GM12878 (cell line): ENCODE measurements at regions not wholly inside any gene's neighbourhood (a gene's known extent, or its start where the extent isn't known, plus 50 kb on each side); places are given as distances from the start of the nearest gene placed in this dataset.

Source experiments
- ATAC-seq: fragments of 200-7000 bp; cut with Tn5 transposase; 3 replicates; pipeline ENCODE4 v1.9.1; 2020; ENCODE audit warnings: mild to moderate bottlenecking, moderate library complexity
- BruUV-seq: library from RNA; stranded (reverse); fragments of 400-500 nt; replicated peaks from 2 replicates; lab custom pipeline; 2021; lab: Mats Ljungman, UMichigan
- CTCF ChIA-PET: fragments of 300-600 bp; sonication (Branson Sonifier 250); formaldehyde crosslinking; extraction: SDS; loops from one replicate; lab custom pipeline; 2021; ENCODE audit warnings: inconsistent platforms; lab: Yijun Ruan, JAX
- POLR2A ChIA-PET: fragments of 350-600 bp; formaldehyde crosslinking; extraction: SDS; loops from one replicate; lab custom pipeline; 2021; ENCODE audit warnings: inconsistent platforms; lab: Charles Lee
- RAD21 ChIA-PET: fragments of 300-600 bp; sonication (Branson Sonifier 250); formaldehyde crosslinking; loops from one replicate; lab custom pipeline; 2023; ENCODE audit warnings: antibody characterized with exemption; ENCODE audit not compliant: unreplicated experiment; lab: Charles Lee
- SMC1A ChIA-PET: fragments of 300-600 bp; sonication (Branson Sonifier 250); formaldehyde crosslinking; loops from one replicate; lab custom pipeline; 2023; ENCODE audit not compliant: unreplicated experiment, uncharacterized antibody; lab: Charles Lee
- DNase-seq: peaks from one replicate; pipeline ENCODE4 v3.0.0-alpha.2; 2011; ENCODE audit warnings: low read depth, low spot score
- FAIRE-seq: peaks from 3 replicates; lab custom pipeline; 2011; peaks lifted over from hg19 to GRCh38; lab: Jason Lieb, UNC
- H2AFZ ChIP-seq: 2 replicates; pipeline ENCODE4 v1.6.0; 2011; ENCODE audit warnings: low read depth, low read length, control low read depth; ENCODE audit not compliant: control insufficient read depth
- H3K27ac ChIP-seq: 2 replicates; pipeline ENCODE4 v1.5.1; 2011; ENCODE audit warnings: control low read depth; ENCODE audit not compliant: control insufficient read depth, insufficient read depth
- H3K27me3 ChIP-seq, 2 experiments: replicated peaks in 1 of 2; 2 replicates each; pipeline versions ENCODE4 v1.6.0 to v1.6.1; 2011; ENCODE audit warnings: low read length in 1 of 2; ENCODE audit not compliant: control insufficient read depth in 2 of 2, insufficient read depth in 2 of 2
- H3K36me3 ChIP-seq, 2 experiments: 2 replicates each; pipeline ENCODE4 v1.5.1; 2011; ENCODE audit warnings: low read length in 1 of 2; ENCODE audit not compliant: control insufficient read depth in 2 of 2, insufficient read depth in 2 of 2
- H3K4me1 ChIP-seq: 2 replicates; pipeline ENCODE4 v1.6.1; 2011; ENCODE audit warnings: mild to moderate bottlenecking, low read length, moderate library complexity, mixed read lengths; ENCODE audit not compliant: control insufficient read depth, insufficient read depth
- H3K4me2 ChIP-seq: 2 replicates; pipeline ENCODE4 v1.6.0; 2011; ENCODE audit warnings: control low read depth; ENCODE audit not compliant: control insufficient read depth, insufficient read depth
- H3K4me3 ChIP-seq: fragments of 200-600 bp; sonication (generic); 2 replicates; pipeline ENCODE4 v1.5.1; 2016
- H3K79me2 ChIP-seq: 2 replicates; pipeline ENCODE4 v1.6.0; 2011; ENCODE audit warnings: low read length; ENCODE audit not compliant: control insufficient read depth, insufficient read depth
- H3K9ac ChIP-seq: 2 replicates; pipeline ENCODE4 v1.8.0; 2011; ENCODE audit warnings: low read length, control low read depth, mixed read lengths; ENCODE audit not compliant: control insufficient read depth, insufficient read depth
- H3K9me3 ChIP-seq: replicated peaks from 3 replicates; pipeline ENCODE4 v1.5.1; 2011; ENCODE audit warnings: mild to moderate bottlenecking, low read length; ENCODE audit not compliant: control insufficient read depth, insufficient read depth
- H4K20me1 ChIP-seq: 2 replicates; pipeline ENCODE4 v1.6.0; 2011; ENCODE audit not compliant: control insufficient read depth, insufficient read depth
- BACH1 ChIP-seq: fragments of 450-650 bp; IDR thresholded peaks from 2 replicates; pipeline ENCODE4 v1.6.1; 2017; ENCODE audit warnings: mild to moderate bottlenecking, borderline replicate concordance
- CREB1 ChIP-seq: IDR thresholded peaks from 2 replicates; pipeline ENCODE4 v1.6.1; 2012; ENCODE audit warnings: low read depth, mild to moderate bottlenecking, inconsistent platforms
- CTCF ChIP-seq, 3 experiments: IDR thresholded peaks in 2 of 3; conservative IDR thresholded peaks in 1 of 3; 2 replicates each; pipeline ENCODE4 v1.5.1; 2011; ENCODE audit warnings: low read depth in 3 of 3, low read length in 3 of 3, mild to moderate bottlenecking in 3 of 3, control low read depth in 2 of 3, moderate library complexity in 2 of 3, inconsistent platforms in 1 of 3, mixed read lengths in 1 of 3; ENCODE audit not compliant: control insufficient read depth in 2 of 3, insufficient read depth in 1 of 3; ENCODE audit errors: extremely low read depth in 1 of 3
- E2F8 ChIP-seq: fragments of 450-650 bp; IDR thresholded peaks from 2 replicates; pipeline ENCODE4 v1.6.1; 2018; ENCODE audit warnings: mild to moderate bottlenecking, low read depth, moderate library complexity; ENCODE audit not compliant: partially characterized antibody
- ELK1 ChIP-seq: IDR thresholded peaks from 2 replicates; pipeline ENCODE4 v1.6.1; 2012; ENCODE audit warnings: low read depth, low read length, improper control_type of control experiment
- HDAC6 ChIP-seq: fragments of 200-600 bp; sonication (generic); IDR thresholded peaks from one replicate; pipeline ENCODE4 v1.8.0; 2017; ENCODE audit warnings: antibody characterized with exemption; ENCODE audit not compliant: unreplicated experiment
- JUNB ChIP-seq: IDR thresholded peaks from 2 replicates; pipeline ENCODE4 v1.6.1; 2016; ENCODE audit warnings: antibody characterized with exemption, mild to moderate bottlenecking
- MLLT1 ChIP-seq: fragments of 450-650 bp; IDR thresholded peaks from 2 replicates; pipeline ENCODE4 v1.6.1; 2016; ENCODE audit warnings: mild to moderate bottlenecking
- RELB ChIP-seq: fragments of 450-650 bp; IDR thresholded peaks from 2 replicates; pipeline ENCODE4 v1.6.1; 2017; ENCODE audit warnings: low read depth, mild to moderate bottlenecking, moderate library complexity
- SIN3A ChIP-seq: IDR thresholded peaks from 2 replicates; pipeline ENCODE4 v1.6.1; 2012; ENCODE audit warnings: low read depth, low read length, improper control_type of control experiment
- SREBF1 ChIP-seq: IDR thresholded peaks from 2 replicates; pipeline ENCODE4 v1.6.1; 2012; ENCODE audit warnings: mild to moderate bottlenecking, low read length
- TBL1XR1 ChIP-seq: IDR thresholded peaks from 2 replicates; pipeline ENCODE4 v1.6.1; 2012; ENCODE audit warnings: low read depth, low read length, improper control_type of control experiment
- TCF7 ChIP-seq: IDR thresholded peaks from 2 replicates; pipeline ENCODE4 v1.6.1; 2014; ENCODE audit warnings: antibody characterized with exemption, borderline replicate concordance
- YY1 ChIP-seq: IDR thresholded peaks from 2 replicates; pipeline ENCODE4 v1.6.1; 2011; ENCODE audit warnings: low read depth, mild to moderate bottlenecking, low read length
- ZNF274 ChIP-seq: IDR thresholded peaks from one replicate; pipeline ENCODE4 v1.8.0; 2011; ENCODE audit not compliant: insufficient read length, insufficient read depth
- ZNF384 ChIP-seq: IDR thresholded peaks from 2 replicates; pipeline ENCODE4 v1.6.1; 2012; ENCODE audit warnings: low read depth, mild to moderate bottlenecking, low read length, improper control_type of control experiment, borderline replicate concordance
- WGBS: methylation state at CpG from one replicate; pipeline ENCODE4 v1.1.6; 2016; ENCODE audit warnings: low lambda C conversion rate; ENCODE audit not compliant: insufficient replicate concordance, insufficient coverage; ENCODE audit errors: missing lambda C conversion rate; 5-methylcytosine and 5-hydroxymethylcytosine counted together
- in situ Hi-C: fragments of 300-500 bp; cut with MboI; formaldehyde crosslinking; loops from 9 replicates; pipeline ENCODE4 v1.14.3; 2018; ENCODE audit warnings: mixed read lengths
- intact Hi-C: fragments of 100-400 bp; cut with micrococcal nuclease; formaldehyde crosslinking; loops from one replicate; pipeline ENCODE4 v1.14.2; 2022; ENCODE audit not compliant: unreplicated experiment

- no peak overlapping the region for H3K9ac ChIP-seq
- ChIA-PET POLR2A (no interaction called here), CTCF (no interaction called here), RAD21 (no interaction called here), SMC1A (no interaction called here)
- no peak for ATAC-seq
- TF ChIP-seq ELK1 (no peak), JUNB (no peak), SREBF1 (no peak), TCF7 (no peak), CTCF (IDR thresholded peaks at IDR 0.05 in 2 of 3, conservative IDR thresholded peaks at IDR 0.05 in 1 of 3; ENCODE audit: control insufficient read depth in 2 of 3, extremely low read depth in 1 of 3, insufficient read depth in 1 of 3, low read depth in 3 of 3, low read length in 3 of 3) (no peak), ZNF384 (no peak), E2F8 (no peak), ZNF274 (no peak), TBL1XR1 (no peak), YY1 (no peak), HDAC6 (no peak), MLLT1 (no peak), BACH1 (no peak), RELB (no peak), CREB1 (no peak), SIN3A (no peak)
- DNase-seq, result no peak
- WGBS, result 33% methylated on average over 16 of the region's 16 CpGs
- no peaks in the 10 kb centered on the region for H3K79me2 ChIP-seq
- no TSS peak for BruUV-seq
- H2AFZ ChIP-seq, result no peak overlapping the region
- no peak for FAIRE-seq
- no peaks in the 10 kb centered on the region for H3K27me3 ChIP-seq
- H3K27ac ChIP-seq, result no peak overlapping the region
- no peak overlapping the region for H3K4me3 ChIP-seq
- in situ Hi-C loops (no loop called here), intact Hi-C loops (no loop called here)
- no peaks in the 10 kb centered on the region for H3K36me3 ChIP-seq
- H3K4me2 ChIP-seq, result no peak overlapping the region
- no peaks in the 10 kb centered on the region for H3K4me1 ChIP-seq
- no peaks in the 10 kb centered on the region for H4K20me1 ChIP-seq
- H3K9me3 ChIP-seq, result no peaks in the 10 kb centered on the region; the same call in 2 of the 3 replicates
Observed at GRCh38 chr22:48649466-48649865, 1178.2 kb downstream of the BRD1 start.
